ENCODE measurements at regions not wholly inside any gene's neighbourhood (a gene's known extent, or its start where the extent isn't known, plus 50 kb on each side); places are given as distances from the start of the nearest gene placed in this dataset.

GRCh38 chr2:153567367-153567766 is 88.8 kb upstream of the RPRM start:
- H3K36me3 ChIP-seq (ENCODE audit: control insufficient read depth, insufficient read depth, low read length), result no peaks in the 10 kb centered on the region
- no peak overlapping the region for H4K5ac ChIP-seq (ENCODE audit: low read length)
- H2BK5ac ChIP-seq (ENCODE audit: low read length), result no peak overlapping the region
- H3K4me3 ChIP-seq (ENCODE audit: low read length), result no peak overlapping the region
- no CpG with 5 or more reads among the region's 3 CpGs for WGBS (ENCODE audit: extremely low coverage, insufficient coverage, low lambda C conversion rate)
- H3K4me2 ChIP-seq (ENCODE audit: low read length), result no peak overlapping the region
- H2BK15ac ChIP-seq (replicated peaks; ENCODE audit: low read depth), result no peak overlapping the region
- no peaks in the 10 kb centered on the region for H3K79me1 ChIP-seq (ENCODE audit: low read length)
- no peaks in the 10 kb centered on the region for H3K79me2 ChIP-seq (ENCODE audit: control insufficient read depth, insufficient read depth, low read length)
- H3K56ac ChIP-seq (ENCODE audit: low read length), result no peak overlapping the region
- no peak overlapping the region for H2BK120ac ChIP-seq (ENCODE audit: low read depth, low read length)
- H3K4me1 ChIP-seq (ENCODE audit: control insufficient read depth, low read depth, low read length), result no peaks in the 10 kb centered on the region
- no peaks in the 10 kb centered on the region for H3K27me3 ChIP-seq (ENCODE audit: insufficient read depth, low read length, poor library complexity)
- no peak overlapping the region for H3K27ac ChIP-seq (ENCODE audit: low read depth, low read length)
- H4K8ac ChIP-seq (ENCODE audit: low read depth, low read length), result no peak overlapping the region
- DNase-seq, result no peak
- no peak overlapping the region for H2AK5ac ChIP-seq (ENCODE audit: low read length)
- H3K4ac ChIP-seq (ENCODE audit: low read depth, low read length), result no peak overlapping the region
- H3K23ac ChIP-seq (ENCODE audit: low read length), result no peak overlapping the region
- H3K18ac ChIP-seq (ENCODE audit: low read length), result no peak overlapping the region
- no peak overlapping the region for H3K9ac ChIP-seq (ENCODE audit: low read length)

GRCh38 chr2:153568105-153568504 is 89.5 kb upstream of the RPRM start:
- H3K79me2 ChIP-seq (ENCODE audit: control insufficient read depth, insufficient read depth, low read length), result no peaks in the 10 kb centered on the region
- no peak overlapping the region for H3K23ac ChIP-seq (ENCODE audit: low read length)
- no peak overlapping the region for H2BK120ac ChIP-seq (ENCODE audit: low read depth, low read length)
- no peaks in the 10 kb centered on the region for H3K79me1 ChIP-seq (ENCODE audit: low read length)
- H3K4ac ChIP-seq (ENCODE audit: low read depth, low read length), result no peak overlapping the region
- no peaks in the 10 kb centered on the region for H3K4me1 ChIP-seq (ENCODE audit: control insufficient read depth, low read depth, low read length)
- H4K8ac ChIP-seq (ENCODE audit: low read depth, low read length), result no peak overlapping the region
- no peak overlapping the region for H3K4me3 ChIP-seq (ENCODE audit: low read length)
- DNase-seq, result no peak
- H2BK5ac ChIP-seq (ENCODE audit: low read length), result no peak overlapping the region
- no peak overlapping the region for H2BK15ac ChIP-seq (replicated peaks; ENCODE audit: low read depth)
- no peak overlapping the region for H3K56ac ChIP-seq (ENCODE audit: low read length)
- H3K36me3 ChIP-seq (ENCODE audit: control insufficient read depth, insufficient read depth, low read length), result no peaks in the 10 kb centered on the region
- H3K4me2 ChIP-seq (ENCODE audit: low read length), result no peak overlapping the region
- H3K18ac ChIP-seq (ENCODE audit: low read length), result no peak overlapping the region
- H3K9ac ChIP-seq (ENCODE audit: low read length), result no peak overlapping the region
- H3K27ac ChIP-seq (ENCODE audit: low read depth, low read length), result no peak overlapping the region
- no CpG with 5 or more reads among the region's 3 CpGs for WGBS (ENCODE audit: extremely low coverage, insufficient coverage, low lambda C conversion rate)
- no peak overlapping the region for H4K5ac ChIP-seq (ENCODE audit: low read length)
- no peak overlapping the region for H2AK5ac ChIP-seq (ENCODE audit: low read length)
- no peaks in the 10 kb centered on the region for H3K27me3 ChIP-seq (ENCODE audit: insufficient read depth, low read length, poor library complexity)

GRCh38 chr2:153575171-153575853 is 96.8 kb upstream of the RPRM start:
- Histone ChIP-seq H3K79me1 (ENCODE audit: low read length) (no peaks in the 10 kb centered on the region), H4K5ac (ENCODE audit: low read length) (no peak overlapping the region), H3K79me2 (ENCODE audit: control insufficient read depth, insufficient read depth, low read length) (no peaks in the 10 kb centered on the region), H3K4ac (ENCODE audit: low read depth, low read length) (no peak overlapping the region), H4K8ac (ENCODE audit: low read depth, low read length) (no peak overlapping the region), H3K27me3 (ENCODE audit: insufficient read depth, low read length, poor library complexity) (no peaks in the 10 kb centered on the region), H3K18ac (ENCODE audit: low read length) (no peak overlapping the region), H2BK15ac (replicated peaks; ENCODE audit: low read depth) (no peak overlapping the region), H3K4me1 (ENCODE audit: control insufficient read depth, low read depth, low read length) (no peaks in the 10 kb centered on the region), H3K23ac (ENCODE audit: low read length) (no peak overlapping the region), H3K27ac (ENCODE audit: low read depth, low read length) (no peak overlapping the region), H3K4me3 (ENCODE audit: low read length) (no peak overlapping the region), H3K4me2 (ENCODE audit: low read length) (no peak overlapping the region), H3K56ac (ENCODE audit: low read length) (no peak overlapping the region), H3K36me3 (ENCODE audit: control insufficient read depth, insufficient read depth, low read length) (no peaks in the 10 kb centered on the region), H2BK120ac (ENCODE audit: low read depth, low read length) (no peak overlapping the region), H2AK5ac (ENCODE audit: low read length) (no peak overlapping the region), H2BK5ac (ENCODE audit: low read length) (no peak overlapping the region), H3K9ac (ENCODE audit: low read length) (no peak overlapping the region)
- WGBS (ENCODE audit: extremely low coverage, insufficient coverage, low lambda C conversion rate), result no CpG with 5 or more reads among the region's 3 CpGs
- peak; percentile 43 for DNase-seq

GRCh38 chr2:153584244-153584643 is 105.7 kb upstream of the RPRM start:
- Histone ChIP-seq H3K4me1 (ENCODE audit: control insufficient read depth, low read depth, low read length) (no peaks in the 10 kb centered on the region), H3K79me1 (ENCODE audit: low read length) (no peaks in the 10 kb centered on the region), H3K23ac (ENCODE audit: low read length) (no peak overlapping the region), H3K36me3 (ENCODE audit: control insufficient read depth, insufficient read depth, low read length) (no peaks in the 10 kb centered on the region), H2BK120ac (ENCODE audit: low read depth, low read length) (no peak overlapping the region), H3K27me3 (ENCODE audit: insufficient read depth, low read length, poor library complexity) (no peaks in the 10 kb centered on the region), H2BK5ac (ENCODE audit: low read length) (no peak overlapping the region), H4K8ac (ENCODE audit: low read depth, low read length) (no peak overlapping the region), H2AK5ac (ENCODE audit: low read length) (no peak overlapping the region), H3K9ac (ENCODE audit: low read length) (no peak overlapping the region), H3K4me2 (ENCODE audit: low read length) (no peak overlapping the region), H3K79me2 (ENCODE audit: control insufficient read depth, insufficient read depth, low read length) (no peaks in the 10 kb centered on the region), H3K4ac (ENCODE audit: low read depth, low read length) (no peak overlapping the region), H3K56ac (ENCODE audit: low read length) (no peak overlapping the region), H2BK15ac (replicated peaks; ENCODE audit: low read depth) (no peak overlapping the region), H3K4me3 (ENCODE audit: low read length) (no peak overlapping the region), H3K18ac (ENCODE audit: low read length) (no peak overlapping the region), H3K27ac (ENCODE audit: low read depth, low read length) (no peak overlapping the region), H4K5ac (ENCODE audit: low read length) (no peak overlapping the region)
- peak; percentile 51 for DNase-seq
- WGBS (ENCODE audit: extremely low coverage, insufficient coverage, low lambda C conversion rate), result no CpG with 5 or more reads among the region's 2 CpGs

GRCh38 chr2:153588408-153588807 is 109.8 kb upstream of the RPRM start:
- Histone ChIP-seq H3K23ac (ENCODE audit: low read length) (no peak overlapping the region), H3K79me2 (ENCODE audit: control insufficient read depth, insufficient read depth, low read length) (no peaks in the 10 kb centered on the region)

GRCh38 chr2:153589586-153589985 is 111.0 kb upstream of the RPRM start:
- Histone ChIP-seq H3K36me3 (ENCODE audit: control insufficient read depth, insufficient read depth, low read length) (no peaks in the 10 kb centered on the region), H3K4me1 (ENCODE audit: control insufficient read depth, low read depth, low read length) (no peaks in the 10 kb centered on the region), H2BK5ac (ENCODE audit: low read length) (no peak overlapping the region), H2BK15ac (replicated peaks; ENCODE audit: low read depth) (no peak overlapping the region), H4K8ac (ENCODE audit: low read depth, low read length) (no peak overlapping the region), H3K18ac (ENCODE audit: low read length) (no peak overlapping the region), H3K27me3 (ENCODE audit: insufficient read depth, low read length, poor library complexity) (no peaks in the 10 kb centered on the region), H2BK120ac (ENCODE audit: low read depth, low read length) (no peak overlapping the region), H3K23ac (ENCODE audit: low read length) (no peak overlapping the region), H3K56ac (ENCODE audit: low read length) (no peak overlapping the region), H3K79me1 (ENCODE audit: low read length) (no peaks in the 10 kb centered on the region), H3K4me2 (ENCODE audit: low read length) (no peak overlapping the region), H4K5ac (ENCODE audit: low read length) (no peak overlapping the region), H3K4ac (ENCODE audit: low read depth, low read length) (no peak overlapping the region), H2AK5ac (ENCODE audit: low read length) (no peak overlapping the region), H3K9ac (ENCODE audit: low read length) (no peak overlapping the region), H3K4me3 (ENCODE audit: low read length) (no peak overlapping the region), H3K27ac (ENCODE audit: low read depth, low read length) (no peak overlapping the region), H3K79me2 (ENCODE audit: control insufficient read depth, insufficient read depth, low read length) (no peaks in the 10 kb centered on the region)
- no CpG with 5 or more reads among the region's 3 CpGs for WGBS (ENCODE audit: extremely low coverage, insufficient coverage, low lambda C conversion rate)
- DNase-seq, result no peak

More at GRCh38 chr2:153588408-153588807, 109.8 kb upstream of the RPRM start:
- no peaks in the 10 kb centered on the region for H3K36me3 ChIP-seq (ENCODE audit: control insufficient read depth, insufficient read depth, low read length)
- H3K9ac ChIP-seq (ENCODE audit: low read length), result no peak overlapping the region
- H3K4me2 ChIP-seq (ENCODE audit: low read length), result no peak overlapping the region
- no peaks in the 10 kb centered on the region for H3K79me1 ChIP-seq (ENCODE audit: low read length)
- no peak overlapping the region for H2BK120ac ChIP-seq (ENCODE audit: low read depth, low read length)
- no peak overlapping the region for H3K27ac ChIP-seq (ENCODE audit: low read depth, low read length)
- no peak overlapping the region for H3K18ac ChIP-seq (ENCODE audit: low read length)
- H3K56ac ChIP-seq (ENCODE audit: low read length), result no peak overlapping the region
- no peak overlapping the region for H4K5ac ChIP-seq (ENCODE audit: low read length)
- no peak overlapping the region for H2BK15ac ChIP-seq (replicated peaks; ENCODE audit: low read depth)
- no peaks in the 10 kb centered on the region for H3K4me1 ChIP-seq (ENCODE audit: control insufficient read depth, low read depth, low read length)
- H2BK5ac ChIP-seq (ENCODE audit: low read length), result no peak overlapping the region
- no peak overlapping the region for H3K4ac ChIP-seq (ENCODE audit: low read depth, low read length)
- H3K4me3 ChIP-seq (ENCODE audit: low read length), result no peak overlapping the region
- no peak overlapping the region for H2AK5ac ChIP-seq (ENCODE audit: low read length)
- DNase-seq, result no peak
- no peak overlapping the region for H4K8ac ChIP-seq (ENCODE audit: low read depth, low read length)
- no peaks in the 10 kb centered on the region for H3K27me3 ChIP-seq (ENCODE audit: insufficient read depth, low read length, poor library complexity)
